ENCODE measurements at regions not wholly inside any gene's neighbourhood (a gene's known extent, or its start where the extent isn't known, plus 50 kb on each side); places are given as distances from the start of the nearest gene placed in this dataset.

GRCh38 chr12:124726596-124727263 is 136.9 kb downstream of the SCARB1 start:
- POLR2A ChIA-PET (ENCODE audit: unreplicated experiment) = no interaction called here
- Histone ChIP-seq H4K5ac (ENCODE audit: low read depth, low read length) (peak overlapping the region; percentile 21; the same call in 1 of the 2 replicates), H3K36me3 (ENCODE audit: control insufficient read depth, insufficient read depth, low read length) (no peaks in the 10 kb centered on the region), H4K91ac (ENCODE audit: insufficient read depth, low read depth, low read length) (no peak overlapping the region), H2AFZ (replicated peaks; ENCODE audit: low read length, poor library complexity) (no peak overlapping the region), H3K79me1 (ENCODE audit: low read depth in 1 of 2, low read length in 2 of 2) (no peaks in the 10 kb centered on the region), H3K23ac (ENCODE audit: low read depth, low read length) (0 out of 2 replicates have a peak overlapping the region, but pooled peaks have one; percentile 19), H4K8ac (ENCODE audit: low read depth in 2 of 2, low read length in 2 of 2) (peak overlapping the region in 1 of 2 experiments; percentile 35; a peak in 1 of 4 replicates), H3K9me3 (ENCODE audit: control insufficient read depth, insufficient read depth, low read length) (peaks cover 3% of the 10 kb centered on the region), H2AK5ac (ENCODE audit: low read depth, low read length) (peak overlapping the region; percentile 66), H3K56ac (ENCODE audit: extremely low read depth, insufficient read depth, low read length) (no peak overlapping the region), H2BK20ac (ENCODE audit: low read depth, low read length) (no peak overlapping the region; the same call in 1 of the 2 replicates), H3K14ac (replicated peaks; ENCODE audit: low read depth, low read length) (no peak overlapping the region), H3K27me3 (ENCODE audit: control insufficient read depth, insufficient read depth, low read length) (no peaks in the 10 kb centered on the region), H3K4me1 (ENCODE audit: control insufficient read depth, insufficient read depth, low read length) (peaks cover 13% of the 10 kb centered on the region), H2AK9ac (replicated peaks; ENCODE audit: low read depth, low read length, poor library complexity) (no peak overlapping the region), H3K9ac (ENCODE audit: low read depth, low read length) (no peak overlapping the region), H2BK15ac (ENCODE audit: low read depth, low read length) (no peak overlapping the region; the same call in 2 of the 3 replicates), H3K4me3 (ENCODE audit: insufficient read depth, low read depth, low read length) (no peak overlapping the region), H3K4me2 (ENCODE audit: low read depth, low read length) (no peak overlapping the region), H4K20me1 (ENCODE audit: insufficient read depth, low read length) (no peaks in the 10 kb centered on the region), H3K9me1 (ENCODE audit: insufficient read depth, low read length) (peaks cover 8% of the 10 kb centered on the region), H2BK120ac (ENCODE audit: low read depth, low read length) (peak overlapping the region; percentile 57; the same call in 1 of the 2 replicates), H3K27ac (ENCODE audit: insufficient read depth, low read length) (no peak overlapping the region), H2BK5ac (ENCODE audit: low read depth, low read length, poor library complexity, severe bottlenecking) (no peak overlapping the region), H3K18ac (ENCODE audit: low read depth, low read length) (peak overlapping the region; percentile 67; the same call in 1 of the 2 replicates), H3K4ac (ENCODE audit: low read depth, low read length) (peak overlapping the region; percentile 48)
- DNase-seq (no peak), ATAC-seq (ENCODE audit: low read depth) (no peak)
- BruUV-seq (replicated peaks) = no TSS peak
- dilution Hi-C loops (cut with HindIII; ENCODE audit: low sequenced_read_pairs, unreplicated experiment) (no loop called here), intact Hi-C loops (cut with micrococcal nuclease) (no loop called here), in situ Hi-C loops (cut with MboI; ENCODE audit: low sequenced_read_pairs) (no loop called here)
- WGBS, 2 experiments (ENCODE audit: extremely low coverage in 2 of 2, insufficient read length in 1 of 2) = no CpG with 5 or more reads among the region's 8 CpGs
- 0 out of 2 replicates have a peak, but pooled peaks have one; percentile 43 for TF ChIP-seq CEBPB (IDR thresholded peaks at IDR 0.05; ENCODE audit: low read depth, low read length)
- TF ChIP-seq RFX5 (IDR thresholded peaks at IDR 0.05; ENCODE audit: low read depth, low read length) = no peak
- CTCF ChIA-PET = interaction anchor here (0.8 kb wide), 1 partner anchor 9 kb away, joined by 4 read pairs; no protein-coding TSS in a partner anchor

All from IMR-90 (cell line).